ENCODE measurements at regions not wholly inside any gene's neighbourhood (a gene's known extent, or its start where the extent isn't known, plus 50 kb on each side); places are given as distances from the start of the nearest gene placed in this dataset.
"Not testable (repeated sequence)": the region's sequence is repeated elsewhere in the genome, so short reads cannot be mapped to it uniquely, and the experiment has no call there.

- no peak for DNase-seq
Observed at GRCh38 chr16:85525420-85526184, 87.5 kb upstream of the GSE1 start.

DNA sequence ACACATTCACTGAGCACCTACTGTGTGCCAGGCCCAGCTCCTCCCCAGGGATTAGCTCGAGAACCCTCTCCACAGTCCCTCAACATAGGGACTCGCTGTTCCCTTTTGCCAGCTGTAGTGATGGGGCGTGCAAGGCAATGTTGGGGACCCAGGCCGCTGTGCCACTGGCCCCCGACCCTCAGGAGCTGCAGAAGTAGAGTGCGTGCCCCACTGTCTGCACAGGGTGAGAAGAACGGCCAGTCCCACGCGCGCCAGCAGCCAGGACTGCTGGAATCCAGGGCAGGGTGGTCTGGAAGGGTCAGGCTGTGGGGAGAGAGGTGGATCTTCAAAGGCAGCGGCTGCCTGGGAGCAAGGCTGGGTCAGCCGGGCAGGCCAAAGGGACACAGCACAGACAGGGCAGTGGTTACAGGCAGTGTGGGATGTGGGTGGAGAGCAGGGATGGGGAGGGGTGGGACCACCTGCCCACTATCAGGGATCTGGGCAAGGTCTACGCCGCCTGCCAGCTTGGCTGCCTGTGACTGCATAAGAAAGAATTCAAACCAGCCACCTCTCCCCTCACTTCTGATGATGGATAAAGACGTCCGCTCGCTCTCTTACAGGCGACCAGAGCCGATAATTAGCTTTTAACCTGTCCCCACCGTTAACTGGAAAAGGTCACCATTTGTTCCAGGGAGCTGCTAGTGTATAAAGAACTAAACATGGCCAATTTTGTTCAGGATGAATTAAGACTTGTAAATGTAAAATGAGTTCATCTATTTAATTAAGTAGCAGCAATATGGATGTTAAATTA, 86.7 kb upstream of the GSE1 start:
- no peak for DNase-seq

- no peak for DNase-seq
Observed at GRCh38 chr16:85527042-85527766, 85.9 kb upstream of the GSE1 start.

GRCh38 chr16:85527767-85528297, 85.3 kb upstream of the GSE1 start:
- DNase-seq = no peak

DNA sequence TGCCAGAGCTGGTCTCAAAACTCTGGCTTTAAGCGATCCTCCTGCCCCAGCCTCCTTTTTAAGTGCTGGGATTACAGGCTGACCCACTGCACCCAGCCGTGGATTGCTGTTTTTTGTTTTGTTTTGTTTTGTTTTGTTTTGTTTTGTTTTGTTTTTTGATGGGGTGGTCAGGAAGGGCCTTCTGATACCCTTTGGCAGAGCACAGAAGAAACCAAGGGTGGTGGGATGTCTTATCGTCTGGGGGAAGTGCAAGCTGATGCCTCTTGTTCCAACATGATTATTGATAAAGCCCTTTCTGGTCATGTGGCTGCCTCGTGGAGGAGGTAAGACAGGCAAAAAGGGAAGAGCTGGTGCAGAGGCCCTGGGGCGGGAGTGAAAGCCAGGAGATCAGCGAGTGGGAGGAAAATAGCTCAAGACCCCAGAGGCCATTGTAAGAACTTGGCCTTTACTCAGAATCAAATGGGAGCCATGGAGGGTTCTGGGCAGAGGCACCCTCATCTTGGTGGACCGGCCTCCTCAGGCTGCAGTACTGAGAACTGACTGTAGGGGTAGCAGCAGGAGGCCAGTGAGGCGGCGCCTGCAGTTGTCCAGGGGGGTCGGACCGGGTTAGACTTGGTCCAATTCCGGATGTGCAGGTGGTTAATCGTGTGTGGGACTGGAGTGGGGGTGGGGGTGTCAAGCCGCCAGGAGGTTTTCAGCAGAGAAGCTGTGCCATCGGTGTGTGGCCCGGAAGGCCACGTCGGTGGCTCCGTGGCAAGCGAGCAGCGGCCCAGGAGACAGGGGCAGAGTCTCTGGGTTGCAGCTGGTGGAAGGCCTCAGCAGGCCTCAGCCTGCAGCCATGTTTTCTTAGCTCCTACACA, 84.4 kb upstream of the GSE1 start:
- DNase-seq = no peak

GRCh38 chr16:85529489-85530369, 83.4 kb upstream of the GSE1 start:
- DNase-seq = no peak

DNA sequence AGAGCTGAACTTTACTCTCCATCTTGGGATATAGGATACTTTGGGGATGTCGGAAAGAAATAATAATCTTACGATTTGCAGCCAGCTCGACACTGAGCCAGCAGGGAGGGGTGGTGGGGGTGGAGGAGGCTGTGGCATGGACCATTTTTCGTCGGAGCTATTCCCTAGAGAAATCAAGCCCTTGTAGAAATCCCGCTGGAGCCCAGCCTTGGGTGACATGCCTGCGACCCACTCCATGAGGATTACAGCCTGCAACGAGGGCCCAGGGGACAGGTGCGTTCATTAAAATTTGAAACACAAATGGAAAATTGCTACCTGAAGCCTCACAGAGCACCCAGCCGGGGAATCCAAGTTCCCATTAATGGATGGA, 82.8 kb upstream of the GSE1 start:
- no peak for DNase-seq

DNA sequence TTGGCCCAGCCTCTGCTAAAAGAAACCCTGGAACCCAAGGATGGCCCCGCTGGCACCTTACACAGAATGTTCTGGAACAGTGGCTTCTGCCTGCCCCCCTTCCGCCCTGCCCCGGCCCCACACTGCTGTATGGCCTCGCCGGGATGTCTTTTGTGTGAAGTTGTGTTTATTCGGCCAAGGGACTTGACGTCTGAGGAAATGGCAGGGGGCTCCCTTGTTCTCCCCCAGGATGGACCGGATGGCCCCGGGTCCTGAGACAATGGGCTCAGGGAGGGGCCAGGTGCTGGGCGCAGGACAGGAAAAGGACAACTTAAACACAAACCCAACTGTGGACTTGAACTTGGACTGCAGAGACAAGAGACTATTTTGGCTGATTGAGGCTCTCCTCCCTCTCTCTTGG, 81.6 kb upstream of the GSE1 start:
- DNase-seq = no peak

GRCh38 chr16:85532147-85532546, 81.0 kb upstream of the GSE1 start:
- no peak for DNase-seq

DNA sequence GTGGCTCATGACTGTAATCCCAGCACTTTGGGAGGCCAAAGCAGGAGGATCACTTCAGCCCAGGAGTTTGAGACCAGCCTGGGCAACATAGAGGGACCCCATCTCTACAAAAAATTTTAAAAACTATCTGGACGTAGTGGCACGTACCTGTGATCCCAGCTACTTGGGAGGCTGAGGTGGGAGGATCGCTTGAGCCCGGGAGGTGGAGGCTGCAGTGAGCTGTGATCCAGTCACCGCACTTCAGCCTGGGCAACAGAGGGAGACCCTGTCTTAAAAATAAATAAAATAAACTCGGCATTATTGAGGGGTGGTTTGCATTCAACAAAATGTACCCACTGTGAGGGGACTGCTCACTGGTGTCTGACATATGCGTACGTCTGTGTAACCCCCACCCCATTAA, 79.5 kb upstream of the GSE1 start:
- DNase-seq = not testable (repeated sequence)

GRCh38 chr16:85534536-85535351, 78.4 kb upstream of the GSE1 start:
- DNase-seq = no peak

DNA sequence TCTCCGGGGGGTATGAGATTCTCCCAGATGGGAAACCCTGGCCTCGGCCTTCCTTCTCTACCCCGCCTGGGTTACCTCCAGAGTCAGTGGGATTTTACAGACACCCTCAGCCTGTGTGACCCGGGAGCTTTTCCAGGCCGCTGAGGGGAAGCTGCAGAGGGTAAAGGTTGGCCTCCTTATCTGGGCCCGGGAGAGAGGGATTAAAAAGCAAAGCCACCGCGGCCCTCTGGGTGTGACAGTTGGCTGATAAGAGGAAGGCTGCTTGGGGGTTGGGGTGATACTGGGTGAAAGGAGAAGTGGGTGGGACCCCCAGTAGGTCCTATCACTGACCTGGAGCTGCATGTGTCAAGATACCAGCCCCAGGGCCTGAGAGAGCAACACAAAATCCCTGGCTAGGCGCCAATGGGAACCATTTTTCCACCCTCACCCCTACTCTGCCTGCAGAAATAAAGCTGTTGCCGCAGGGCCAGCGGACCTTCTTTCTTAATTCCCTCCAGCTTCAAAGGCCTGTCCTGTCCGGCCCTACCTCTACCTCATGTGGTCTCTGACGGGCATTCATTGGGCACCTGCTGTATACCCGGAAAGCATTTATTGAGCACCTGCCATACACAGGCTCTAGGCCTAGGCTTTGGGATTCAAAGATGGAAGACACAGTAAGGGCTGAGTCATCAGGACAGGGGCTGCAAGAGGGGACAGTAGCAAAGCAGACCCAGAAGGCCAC, 77.6 kb upstream of the GSE1 start:
- no peak for DNase-seq

DNA sequence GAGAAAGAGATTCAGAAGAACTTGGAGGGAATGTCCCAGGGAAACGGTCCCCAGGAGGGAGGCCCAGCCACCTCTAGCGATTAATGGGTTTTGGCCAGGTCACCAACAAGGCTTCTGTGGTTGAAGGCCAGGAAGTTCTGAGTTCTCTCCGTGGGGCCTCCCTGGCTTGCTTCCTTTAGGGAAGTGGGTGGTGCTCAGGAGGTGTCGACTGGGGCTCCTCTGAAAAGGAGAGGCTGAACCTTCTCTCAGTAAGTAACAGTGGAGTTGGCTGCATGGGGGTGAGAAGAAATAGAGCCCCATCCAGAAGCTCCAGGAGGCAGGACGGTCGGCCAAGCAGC, 77.1 kb upstream of the GSE1 start:
- DNase-seq = no peak

GRCh38 chr16:85536411-85537330, 76.5 kb upstream of the GSE1 start:
- DNase-seq = no peak

DNA sequence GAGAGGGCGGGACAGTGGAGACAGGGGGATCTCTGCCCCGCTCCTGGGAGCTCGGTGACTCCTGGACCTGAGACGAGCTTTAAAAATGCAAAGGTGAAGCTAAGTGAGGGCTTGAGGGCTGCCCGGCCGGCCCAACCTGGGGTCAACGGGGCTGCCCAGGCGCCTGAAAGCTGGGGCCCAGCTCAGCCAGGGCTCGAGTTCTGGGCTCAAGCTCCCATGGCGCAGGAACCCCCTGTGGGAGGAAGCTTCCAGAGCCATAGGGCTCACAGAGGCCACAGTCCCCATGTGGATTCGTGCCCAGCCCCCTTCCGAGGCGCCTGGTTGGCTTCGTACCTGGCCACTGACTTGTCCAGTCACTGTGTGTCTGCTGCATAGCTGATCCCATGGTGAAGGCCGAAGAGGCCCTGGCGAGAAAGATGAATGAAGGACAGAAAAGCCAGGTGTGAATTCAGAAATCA, 75.8 kb upstream of the GSE1 start:
- no peak for DNase-seq

- DNase-seq = no peak
Observed at GRCh38 chr16:85537795-85538401, 75.2 kb upstream of the GSE1 start.

- DNase-seq = no peak
Observed at GRCh38 chr16:85539084-85539483, 74.0 kb upstream of the GSE1 start.

GRCh38 chr16:85539629-85540291, 73.4 kb upstream of the GSE1 start:
- no peak for DNase-seq
